ENCODE measurements at regions not wholly inside any gene's neighbourhood (a gene's known extent, or its start where the extent isn't known, plus 50 kb on each side); places are given as distances from the start of the nearest gene placed in this dataset.
"Not testable (repeated sequence)": the region's sequence is repeated elsewhere in the genome, so short reads cannot be mapped to it uniquely, and the experiment has no call there.

- Histone ChIP-seq H3K27me3 (ENCODE audit: control insufficient read depth, insufficient read depth, low read length) (no peaks in the 10 kb centered on the region), H3K4me3 (ENCODE audit: low read length in 3 of 3) (no peak overlapping the region), H3K4me1 (ENCODE audit: control insufficient read depth in 2 of 3, insufficient read depth in 2 of 3, low read depth in 1 of 3, low read length in 3 of 3) (no peaks in the 10 kb centered on the region), H3K9me3 (ENCODE audit: control insufficient read depth in 2 of 3, insufficient read depth in 1 of 3, low read length in 3 of 3) (no peaks in the 10 kb centered on the region), H3K36me3 (ENCODE audit: control insufficient read depth in 2 of 3, insufficient read depth in 3 of 3, low read length in 3 of 3) (no peaks in the 10 kb centered on the region), H3K27ac (ENCODE audit: low read depth in 2 of 2, low read length in 2 of 2) (no peak overlapping the region), H3K9ac (ENCODE audit: low read length in 3 of 3) (no peak overlapping the region)
- FAIRE-seq (no peak), DNase-seq (no peak)
- TF ChIP-seq CTCF (IDR thresholded peaks at IDR 0.05; ENCODE audit: borderline replicate concordance, extremely low read depth, insufficient read depth), result no peak
- intact Hi-C loops (cut with DNase I), result no loop called here
Observed at GRCh38 chr4:188396037-188396436, 256.8 kb downstream of the TRIML1 start.

- no peak overlapping the region for H3K4me3 ChIP-seq (ENCODE audit: low read length in 3 of 3)
- no peaks in the 10 kb centered on the region for H3K27me3 ChIP-seq (ENCODE audit: control insufficient read depth, insufficient read depth, low read length)
- TF ChIP-seq CTCF (IDR thresholded peaks at IDR 0.05; ENCODE audit: borderline replicate concordance, extremely low read depth, insufficient read depth), result no peak
- H3K9me3 ChIP-seq (ENCODE audit: control insufficient read depth in 2 of 3, insufficient read depth in 1 of 3, low read length in 3 of 3), result no peaks in the 10 kb centered on the region
- H3K4me1 ChIP-seq (ENCODE audit: control insufficient read depth in 2 of 3, insufficient read depth in 2 of 3, low read depth in 1 of 3, low read length in 3 of 3), result no peaks in the 10 kb centered on the region
- DNase-seq, result no peak
- H3K36me3 ChIP-seq (ENCODE audit: control insufficient read depth in 2 of 3, insufficient read depth in 3 of 3, low read length in 3 of 3), result no peaks in the 10 kb centered on the region
- no peak overlapping the region for H3K27ac ChIP-seq (ENCODE audit: low read depth in 2 of 2, low read length in 2 of 2)
- no peak overlapping the region for H3K9ac ChIP-seq (ENCODE audit: low read length in 3 of 3)
- intact Hi-C loops (cut with DNase I), result no loop called here
- no peak for FAIRE-seq
Observed at GRCh38 chr4:188399834-188400233, 260.6 kb downstream of the TRIML1 start.

- Histone ChIP-seq H3K4me3 (ENCODE audit: low read length in 3 of 3) (no peak overlapping the region), H3K27me3 (ENCODE audit: control insufficient read depth, insufficient read depth, low read length) (no peaks in the 10 kb centered on the region), H3K9ac (ENCODE audit: low read length in 3 of 3) (no peak overlapping the region), H3K27ac (ENCODE audit: low read depth in 2 of 2, low read length in 2 of 2) (no peak overlapping the region), H3K36me3 (ENCODE audit: control insufficient read depth in 2 of 3, insufficient read depth in 3 of 3, low read length in 3 of 3) (no peaks in the 10 kb centered on the region), H3K4me1 (ENCODE audit: control insufficient read depth in 2 of 3, insufficient read depth in 2 of 3, low read depth in 1 of 3, low read length in 3 of 3) (no peaks in the 10 kb centered on the region), H3K9me3 (ENCODE audit: control insufficient read depth in 2 of 3, insufficient read depth in 1 of 3, low read length in 3 of 3) (no peaks in the 10 kb centered on the region)
- DNase-seq (no peak), FAIRE-seq (no peak)
- intact Hi-C loops (cut with DNase I), result no loop called here
- TF ChIP-seq CTCF (IDR thresholded peaks at IDR 0.05; ENCODE audit: borderline replicate concordance, extremely low read depth, insufficient read depth), result no peak
Observed at GRCh38 chr4:188400451-188400850, 261.2 kb downstream of the TRIML1 start.

GRCh38 chr4:188403272-188403671 is 264.0 kb downstream of the TRIML1 start:
- intact Hi-C loops (cut with DNase I), result no loop called here
- Histone ChIP-seq H3K27me3 (ENCODE audit: control insufficient read depth, insufficient read depth, low read length) (no peaks in the 10 kb centered on the region), H3K4me3 (ENCODE audit: low read length in 3 of 3) (no peak overlapping the region), H3K27ac (ENCODE audit: low read depth in 2 of 2, low read length in 2 of 2) (no peak overlapping the region), H3K36me3 (ENCODE audit: control insufficient read depth in 2 of 3, insufficient read depth in 3 of 3, low read length in 3 of 3) (no peaks in the 10 kb centered on the region), H3K9ac (ENCODE audit: low read length in 3 of 3) (no peak overlapping the region), H3K4me1 (ENCODE audit: control insufficient read depth in 2 of 3, insufficient read depth in 2 of 3, low read depth in 1 of 3, low read length in 3 of 3) (no peaks in the 10 kb centered on the region), H3K9me3 (ENCODE audit: control insufficient read depth in 2 of 3, insufficient read depth in 1 of 3, low read length in 3 of 3) (no peaks in the 10 kb centered on the region)
- no peak for FAIRE-seq
- no peak for TF ChIP-seq CTCF (IDR thresholded peaks at IDR 0.05; ENCODE audit: borderline replicate concordance, extremely low read depth, insufficient read depth)
- no peak for DNase-seq

GRCh38 chr4:188405071-188405835 is 266.0 kb downstream of the TRIML1 start:
- FAIRE-seq; H3K4me3 ChIP-seq (ENCODE audit: low read length in 3 of 3); H3K9ac ChIP-seq (ENCODE audit: low read length in 3 of 3); DNase-seq; H3K27ac ChIP-seq (ENCODE audit: low read depth in 2 of 2, low read length in 2 of 2); H3K9me3 ChIP-seq (ENCODE audit: control insufficient read depth in 2 of 3, insufficient read depth in 1 of 3, low read length in 3 of 3); intact Hi-C loops (cut with DNase I); H3K27me3 ChIP-seq (ENCODE audit: control insufficient read depth, insufficient read depth, low read length); H3K36me3 ChIP-seq (ENCODE audit: control insufficient read depth in 2 of 3, insufficient read depth in 3 of 3, low read length in 3 of 3); H3K4me1 ChIP-seq (ENCODE audit: control insufficient read depth in 2 of 3, insufficient read depth in 2 of 3, low read depth in 1 of 3, low read length in 3 of 3): not testable (repeated sequence)
